ENCODE measurements at regions not wholly inside any gene's neighbourhood (a gene's known extent, or its start where the extent isn't known, plus 50 kb on each side); places are given as distances from the start of the nearest gene placed in this dataset.

GRCh38 chr3:175911937-175912336 is 1052.8 kb downstream of the NAALADL2 start:
- no peak for DNase-seq

GRCh38 chr3:175902226-175902625 is 1043.1 kb downstream of the NAALADL2 start:
- no peak for DNase-seq

DNA sequence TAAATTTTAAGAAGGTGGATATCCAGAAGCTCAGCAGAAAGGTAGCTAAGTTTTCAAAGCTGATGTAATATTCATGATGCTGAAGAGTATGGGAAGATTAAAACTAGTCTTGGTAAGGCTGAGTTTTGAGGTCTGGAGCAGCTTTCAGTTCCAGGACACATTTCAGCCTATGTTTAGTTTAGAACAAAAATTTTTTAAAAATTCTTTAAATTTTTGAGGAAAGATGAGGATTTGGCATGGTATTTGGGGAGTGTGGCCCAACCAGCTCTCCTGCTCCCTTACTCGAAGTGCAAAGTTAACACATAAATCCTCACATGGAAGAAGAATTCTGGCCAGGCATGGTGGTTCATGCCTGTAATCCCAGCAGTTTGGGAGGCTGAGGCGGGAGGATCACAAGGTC is 1039.1 kb downstream of the NAALADL2 start:
- DNase-seq = no peak

- no peak for DNase-seq
These were observed 1037.5 kb downstream of the NAALADL2 start for GRCh38 chr3:175896655-175897054.

DNA sequence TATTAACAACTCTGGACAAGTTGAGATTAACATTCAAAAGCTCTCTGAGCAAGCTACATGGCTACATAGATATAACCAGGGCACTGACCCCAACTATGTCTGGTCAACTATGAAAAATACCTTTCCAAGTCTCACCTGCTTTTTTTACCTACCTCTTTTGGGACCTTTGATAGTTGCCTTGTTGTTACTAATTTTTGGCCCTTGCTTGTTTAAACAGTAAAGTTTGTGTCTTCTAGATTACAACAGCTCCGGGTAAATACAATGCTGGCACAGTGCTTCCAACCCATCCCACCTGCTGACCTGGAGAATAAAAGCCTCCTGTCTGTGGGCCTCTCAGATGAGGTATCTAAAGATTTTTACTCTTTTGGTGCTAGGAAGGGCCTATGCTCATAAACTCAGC is 1036.6 kb downstream of the NAALADL2 start:
- DNase-seq = no peak

DNA sequence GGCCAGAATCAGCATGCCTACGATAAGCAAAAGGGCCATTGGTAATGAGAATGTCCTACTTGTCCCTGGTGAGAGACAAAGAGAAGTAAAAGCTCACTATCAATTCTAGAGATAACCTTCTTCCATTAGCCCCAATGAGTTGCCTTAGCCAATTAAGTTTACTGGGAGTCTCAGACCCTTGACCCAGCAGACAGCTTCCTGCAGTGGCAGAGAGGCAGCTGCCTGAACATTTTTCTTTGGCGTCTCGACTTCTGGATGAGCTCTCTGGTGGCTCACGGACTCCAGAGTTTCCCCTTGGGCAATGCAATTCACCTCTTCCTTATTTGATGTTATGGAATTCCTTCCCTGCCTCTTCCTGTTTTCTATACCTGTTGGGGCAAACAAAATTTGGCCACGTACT is 1034.4 kb downstream of the NAALADL2 start:
- no peak for DNase-seq

DNA sequence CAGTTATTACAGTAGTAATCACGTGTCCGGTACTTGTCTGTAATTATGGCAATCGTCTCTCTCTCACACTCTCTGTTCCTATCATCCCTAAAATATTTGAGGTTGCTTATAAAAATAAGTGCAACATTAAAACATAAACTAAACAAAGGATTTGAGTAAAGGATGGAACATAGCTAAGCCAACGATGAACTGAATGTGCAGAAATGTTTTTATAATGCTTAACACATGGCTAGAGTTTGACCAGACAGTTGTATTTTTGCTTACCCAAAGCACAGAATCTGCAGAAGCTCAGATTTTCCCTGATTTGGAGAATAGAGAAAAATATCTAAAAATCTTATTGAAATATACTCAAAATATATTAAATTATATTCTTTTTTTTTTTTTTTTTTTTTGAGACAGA is 1030.9 kb downstream of the NAALADL2 start:
- DNase-seq = no peak

DNA sequence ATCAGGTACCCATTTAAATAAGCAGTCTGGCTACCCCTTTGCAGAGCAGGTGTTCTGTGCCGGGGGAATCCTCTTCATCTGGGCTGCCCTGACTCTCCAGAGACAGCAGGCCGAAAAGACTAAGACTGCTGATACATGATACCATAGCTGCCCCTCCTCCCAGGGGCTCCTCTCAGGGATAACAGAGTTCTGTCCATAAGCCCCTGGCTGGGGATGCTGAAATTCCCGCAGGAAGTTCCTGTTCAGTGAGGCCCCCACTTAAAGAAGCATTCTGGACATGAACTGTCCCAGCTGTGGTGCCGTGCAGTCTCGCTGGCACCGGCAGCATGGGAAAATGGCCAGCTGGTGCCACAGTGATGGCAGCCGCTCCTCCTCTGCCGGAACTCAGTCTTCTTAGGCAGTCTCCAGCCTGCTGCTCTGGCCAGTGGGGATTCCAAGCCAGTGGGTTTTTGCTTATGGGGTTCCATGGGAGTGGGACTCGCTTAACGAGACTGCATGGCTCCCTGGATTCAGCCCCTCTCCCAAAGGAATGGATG is 1026.2 kb downstream of the NAALADL2 start:
- no peak for DNase-seq

- DNase-seq = no peak
These were observed 1020.3 kb downstream of the NAALADL2 start for GRCh38 chr3:175879417-175879816.

DNA sequence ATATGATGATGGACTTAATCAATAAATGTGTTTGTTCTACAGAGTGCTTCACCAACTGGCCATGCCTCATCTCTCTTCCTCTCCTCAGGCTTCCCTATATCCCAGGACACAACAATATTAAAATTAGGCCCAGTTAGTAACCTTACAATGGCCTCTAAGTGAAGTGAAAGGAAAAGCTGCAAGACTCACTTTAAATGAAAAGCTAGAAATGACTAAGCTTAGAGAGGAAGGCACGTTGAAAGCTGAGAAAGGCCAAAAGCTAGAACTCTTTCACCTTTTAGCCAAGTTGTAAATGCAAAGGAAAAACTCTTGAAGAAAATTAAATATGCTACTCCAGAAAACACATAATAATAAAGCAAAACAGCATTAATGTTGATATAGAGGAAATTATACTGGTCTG is 1010.3 kb downstream of the NAALADL2 start:
- no peak for DNase-seq

DNA sequence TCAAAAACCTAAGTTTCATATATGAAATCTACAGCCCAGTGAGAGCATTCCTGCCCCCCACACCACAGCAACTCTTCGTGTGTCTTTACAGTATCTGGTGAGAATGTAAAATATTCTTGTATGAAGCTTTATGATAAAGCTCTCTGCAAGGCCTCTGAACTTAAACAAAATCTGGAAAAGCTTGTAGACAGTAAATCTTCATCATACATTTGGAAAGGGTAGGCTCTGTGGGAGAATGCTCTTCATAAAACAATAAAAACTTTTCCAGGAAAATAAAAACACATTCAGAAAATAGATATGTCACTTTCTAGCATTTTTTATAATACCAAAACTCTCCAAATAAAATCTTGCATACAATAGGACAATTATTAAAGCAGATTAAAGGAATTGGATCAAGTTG is 1009.5 kb downstream of the NAALADL2 start:
- no peak for DNase-seq

- no peak for DNase-seq
These were observed 1006.6 kb downstream of the NAALADL2 start for GRCh38 chr3:175865724-175866123.

- no peak for DNase-seq
These were observed 1002.8 kb downstream of the NAALADL2 start for GRCh38 chr3:175861916-175862315.
